Astrocyte of the cerebellum (primary cell): ENCODE measurements at regions not wholly inside any gene's neighbourhood (a gene's known extent, or its start where the extent isn't known, plus 50 kb on each side); places are given as distances from the start of the nearest gene placed in this dataset.

ENCODE experiments used
- DNase-seq: peaks from one replicate; pipeline ENCODE4 v3.0.0-alpha.2; 2011; ENCODE audit warnings: low read depth
- H3K4me3 ChIP-seq: 2 replicates; pipeline ENCODE4 v1.5.1; 2011; ENCODE audit warnings: mild to moderate bottlenecking, low read depth, low read length, moderate library complexity
- CTCF ChIP-seq: IDR thresholded peaks from 2 replicates; pipeline ENCODE4 v1.5.1; 2012; ENCODE audit warnings: low read length, low read depth, moderate library complexity, mild to moderate bottlenecking; ENCODE audit errors: missing control alignments
- in situ Hi-C: cut with HindIII; loops from 2 replicates; pipeline ENCODE4 v1.10.0; 2017; ENCODE audit warnings: low sequenced_read_pairs

DNA sequence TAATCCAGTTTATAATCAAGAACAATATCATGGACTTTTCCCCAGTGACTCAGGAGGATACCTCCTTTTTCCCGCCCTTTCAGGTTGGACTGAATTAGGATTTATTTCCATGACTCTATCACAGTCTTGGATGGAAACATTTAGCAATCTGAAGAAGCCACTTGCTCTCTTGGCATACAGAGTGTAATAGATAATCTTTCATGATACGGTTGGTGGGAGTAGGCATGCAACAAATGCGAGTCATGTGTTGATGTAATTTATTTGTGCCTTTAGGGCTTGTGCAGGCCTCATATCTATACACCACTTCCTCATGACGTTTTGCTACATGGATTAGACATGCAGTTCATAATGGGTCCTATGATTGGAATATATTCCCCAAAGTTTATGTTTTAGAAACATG lies 54.2 kb upstream of the MCTP2 start:
- in situ Hi-C loops, result no loop called here
- TF ChIP-seq CTCF, result no peak
- DNase-seq, result no peak
- H3K4me3 ChIP-seq, result no peak overlapping the region

DNA sequence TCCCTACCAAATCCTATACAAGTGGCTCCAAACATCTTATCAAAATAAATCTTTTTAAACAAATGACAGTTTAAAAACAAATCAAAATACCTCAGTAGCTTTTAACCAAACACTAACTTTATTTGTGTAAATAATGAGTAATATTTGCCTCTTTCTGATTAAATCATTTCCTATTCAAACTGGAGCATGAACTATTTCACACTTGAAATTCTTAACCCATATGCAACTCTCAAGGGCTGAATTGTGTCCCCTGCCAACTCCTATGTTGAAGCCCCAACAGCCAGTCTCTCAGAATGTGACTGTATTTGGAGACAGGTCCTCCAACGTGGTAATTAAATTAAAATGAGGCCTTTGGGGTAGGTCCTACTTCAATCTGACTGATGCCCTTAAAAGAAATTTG lies 55.9 kb upstream of the MCTP2 start:
- no peak for DNase-seq
- no peak overlapping the region for H3K4me3 ChIP-seq
- TF ChIP-seq CTCF, result no peak
- in situ Hi-C loops, result no loop called here

GRCh38 chr15:94174399-94174802 lies 57.0 kb upstream of the MCTP2 start:
- in situ Hi-C loops, result no loop called here

GRCh38 chr15:94168250-94168649 lies 63.1 kb upstream of the MCTP2 start:
- TF ChIP-seq CTCF, result no peak
- H3K4me3 ChIP-seq, result no peak overlapping the region
- in situ Hi-C loops, result no loop called here
- no peak for DNase-seq

More at GRCh38 chr15:94174399-94174802, 57.0 kb upstream of the MCTP2 start:
- no peak overlapping the region for H3K4me3 ChIP-seq
- peak; percentile 24 for DNase-seq
- no peak for TF ChIP-seq CTCF

DNA sequence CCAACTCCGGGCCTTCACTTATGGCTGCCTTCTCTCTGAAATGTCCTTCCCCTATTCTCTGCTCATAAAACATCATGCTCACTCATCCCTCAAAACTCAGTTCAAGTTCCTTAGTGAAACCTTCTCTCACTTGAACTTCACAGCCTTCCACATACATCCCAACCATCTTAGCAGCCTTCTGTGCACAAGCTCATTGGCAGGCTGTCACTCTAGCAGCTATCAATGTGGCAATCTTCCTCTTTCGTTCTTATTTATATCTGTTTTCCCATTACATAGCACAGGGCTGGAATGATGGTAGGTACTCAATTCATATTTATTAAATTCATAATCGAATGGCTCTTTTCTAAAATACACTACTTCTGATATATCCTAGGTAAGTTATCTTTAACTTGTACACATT lies 66.4 kb upstream of the MCTP2 start:
- in situ Hi-C loops, result no loop called here
- no peak for DNase-seq
- no peak for TF ChIP-seq CTCF

DNA sequence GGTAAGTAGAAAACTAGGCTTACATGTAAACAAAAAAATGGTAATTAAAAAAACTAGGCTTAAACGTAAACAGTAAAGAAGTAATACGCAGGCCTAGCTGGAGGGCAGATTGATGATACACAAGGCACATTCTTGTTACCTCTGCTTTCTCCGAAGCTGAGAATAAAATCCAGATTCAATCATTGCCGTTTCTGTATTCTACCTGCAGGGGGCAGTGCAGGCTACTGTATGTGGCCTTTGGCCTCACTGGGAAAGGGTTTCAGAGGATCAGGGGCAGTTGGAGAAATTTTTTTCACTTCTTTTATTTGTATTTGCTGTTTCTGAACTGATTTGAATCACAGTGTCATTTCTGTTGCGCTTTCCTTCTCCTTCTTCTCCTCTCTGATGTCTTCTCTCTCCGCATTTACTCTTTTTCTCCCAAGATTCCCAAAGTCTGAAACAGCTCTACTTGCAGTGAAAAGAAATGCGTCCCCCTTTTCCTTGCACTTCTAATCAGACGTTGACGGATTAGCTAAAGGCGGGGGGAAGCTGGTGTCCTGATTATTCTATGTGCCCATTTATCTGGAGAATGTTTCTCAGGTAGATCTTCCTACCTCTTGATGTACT lies 67.1 kb upstream of the MCTP2 start:
- DNase-seq, result peak; percentile 27
- no peak overlapping the region for H3K4me3 ChIP-seq
- TF ChIP-seq CTCF, result peak; percentile 68
- in situ Hi-C loops, result no loop called here

More for the DNA sequence above, 66.4 kb upstream of the MCTP2 start:
- no peak overlapping the region for H3K4me3 ChIP-seq
